ENCODE measurements at regions not wholly inside any gene's neighbourhood (a gene's known extent, or its start where the extent isn't known, plus 50 kb on each side); places are given as distances from the start of the nearest gene placed in this dataset.

DNA sequence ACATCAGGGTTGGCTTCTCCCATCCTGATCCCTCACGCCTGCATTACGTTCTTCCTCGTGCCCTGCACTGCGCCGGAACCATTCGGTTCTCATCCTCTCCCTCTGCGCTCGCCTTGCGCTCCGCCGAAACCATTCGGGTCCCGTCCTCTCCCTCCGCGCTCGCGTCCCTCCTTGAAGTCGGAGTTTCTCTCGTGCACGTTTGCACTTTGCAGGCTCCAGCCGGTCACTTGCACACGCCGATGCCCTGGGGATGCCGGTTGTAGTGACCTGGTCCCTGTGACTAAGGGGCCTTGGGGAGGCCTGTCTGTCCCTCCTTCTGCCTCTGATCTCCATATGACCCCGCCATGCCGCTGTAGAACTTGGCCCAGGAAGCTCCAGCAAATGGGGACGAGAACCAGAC lies 265.8 kb downstream of the TEX29 start:
- no peak for TF ChIP-seq POLR2A (IDR thresholded peaks at IDR 0.05)
- TF ChIP-seq, protein P1, sequence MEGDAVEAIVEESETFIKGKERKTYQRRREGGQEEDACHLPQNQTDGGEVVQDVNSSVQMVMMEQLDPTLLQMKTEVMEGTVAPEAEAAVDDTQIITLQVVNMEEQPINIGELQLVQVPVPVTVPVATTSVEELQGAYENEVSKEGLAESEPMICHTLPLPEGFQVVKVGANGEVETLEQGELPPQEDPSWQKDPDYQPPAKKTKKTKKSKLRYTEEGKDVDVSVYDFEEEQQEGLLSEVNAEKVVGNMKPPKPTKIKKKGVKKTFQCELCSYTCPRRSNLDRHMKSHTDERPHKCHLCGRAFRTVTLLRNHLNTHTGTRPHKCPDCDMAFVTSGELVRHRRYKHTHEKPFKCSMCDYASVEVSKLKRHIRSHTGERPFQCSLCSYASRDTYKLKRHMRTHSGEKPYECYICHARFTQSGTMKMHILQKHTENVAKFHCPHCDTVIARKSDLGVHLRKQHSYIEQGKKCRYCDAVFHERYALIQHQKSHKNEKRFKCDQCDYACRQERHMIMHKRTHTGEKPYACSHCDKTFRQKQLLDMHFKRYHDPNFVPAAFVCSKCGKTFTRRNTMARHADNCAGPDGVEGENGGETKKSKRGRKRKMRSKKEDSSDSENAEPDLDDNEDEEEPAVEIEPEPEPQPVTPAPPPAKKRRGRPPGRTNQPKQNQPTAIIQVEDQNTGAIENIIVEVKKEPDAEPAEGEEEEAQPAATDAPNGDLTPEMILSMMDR (IDR thresholded peaks at IDR 0.05) = no peak

Measured in testis (tissue), 2 donors.